H7 (cell line): ENCODE measurements at regions not wholly inside any gene's neighbourhood (a gene's known extent, or its start where the extent isn't known, plus 50 kb on each side); places are given as distances from the start of the nearest gene placed in this dataset.
"Not testable (repeated sequence)": the region's sequence is repeated elsewhere in the genome, so short reads cannot be mapped to it uniquely, and the experiment has no call there.

Source experiments
- DNase-seq: peaks from one replicate; pipeline ENCODE4 v3.0.0; 2012
- H3K27me3 ChIP-seq: 2 replicates; pipeline ENCODE4 v1.6.0; 2011; ENCODE audit warnings: mild to moderate bottlenecking, low read length; ENCODE audit not compliant: control insufficient read depth, insufficient read depth
- H3K36me3 ChIP-seq: replicated peaks from 2 replicates; pipeline ENCODE4 v1.5.1; 2011; ENCODE audit warnings: low read length; ENCODE audit not compliant: control insufficient read depth, insufficient read depth
- H3K4me3 ChIP-seq: 2 replicates; pipeline ENCODE4 v1.5.1; 2011; ENCODE audit warnings: low read depth, mild to moderate bottlenecking, control low read depth, low read length, moderate library complexity; ENCODE audit not compliant: insufficient read depth

DNA sequence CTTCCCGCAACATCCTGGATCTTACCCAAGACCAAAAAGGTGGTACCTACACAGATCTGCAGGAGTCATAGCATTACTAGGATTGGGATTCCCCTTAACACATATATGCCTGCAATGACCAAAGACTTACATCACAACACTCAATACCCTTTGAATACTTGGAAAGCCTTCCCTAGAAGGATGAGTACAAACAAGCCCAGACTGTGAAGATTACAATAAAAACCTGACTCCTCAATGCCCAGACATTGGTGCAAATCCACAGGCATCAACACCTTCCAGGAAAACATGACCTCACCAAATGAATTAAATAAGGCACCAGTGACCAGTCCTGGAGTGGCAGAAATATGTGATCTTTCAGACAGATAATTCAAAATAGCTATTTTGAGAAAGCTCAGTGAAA is 326.8 kb downstream of the TBL1XR1 start:
- no peaks in the 10 kb centered on the region for H3K27me3 ChIP-seq

GRCh38 chr3:176867681-176868663 is 329.3 kb downstream of the TBL1XR1 start:
- H3K36me3 ChIP-seq: no peaks in the 10 kb centered on the region; the same call in 1 of the 2 replicates
- no peak overlapping the region for H3K4me3 ChIP-seq
- DNase-seq: no peak
- H3K27me3 ChIP-seq: no peaks in the 10 kb centered on the region

More for the DNA sequence above, 326.8 kb downstream of the TBL1XR1 start:
- Histone ChIP-seq H3K36me3 (no peaks in the 10 kb centered on the region; the same call in 1 of the 2 replicates), H3K4me3 (no peak overlapping the region)
- no peak for DNase-seq

GRCh38 chr3:176861137-176861536 is 336.1 kb downstream of the TBL1XR1 start:
- no peaks in the 10 kb centered on the region for H3K36me3 ChIP-seq
- no peak overlapping the region for H3K4me3 ChIP-seq
- H3K27me3 ChIP-seq: no peaks in the 10 kb centered on the region
- no peak for DNase-seq

- Histone ChIP-seq H3K36me3 (no peaks in the 10 kb centered on the region), H3K27me3 (no peaks in the 10 kb centered on the region), H3K4me3 (no peak overlapping the region)
- DNase-seq: no peak
Measured at GRCh38 chr3:176856721-176857120, 340.6 kb downstream of the TBL1XR1 start.

DNA sequence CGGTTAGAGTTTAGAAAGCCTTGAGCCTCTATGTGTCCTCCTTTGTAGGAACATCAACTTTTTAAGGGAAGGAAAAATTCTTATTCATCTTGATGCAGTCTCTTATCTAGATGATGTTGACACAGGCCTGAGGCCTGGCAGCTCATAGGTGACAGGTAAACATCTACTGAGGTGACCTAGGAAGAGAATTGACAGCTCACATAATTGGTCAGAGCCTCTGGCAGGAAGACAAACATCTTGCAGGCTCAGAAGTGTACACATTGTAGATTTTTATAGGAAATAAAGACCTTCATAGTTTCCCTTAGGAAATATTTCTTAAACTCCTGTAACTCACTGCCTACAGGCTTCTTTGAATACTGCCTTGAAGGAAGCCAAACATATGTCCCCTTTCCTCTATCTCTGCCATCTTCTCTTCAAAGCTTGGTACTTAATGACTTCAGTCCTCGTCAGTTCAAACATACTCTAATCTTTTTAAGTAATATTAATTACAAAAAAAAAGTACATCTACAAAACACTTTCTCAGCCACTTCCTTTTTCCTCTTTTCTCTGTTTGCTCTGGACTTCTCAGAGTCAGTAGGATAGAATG is 341.3 kb downstream of the TBL1XR1 start:
- no peak overlapping the region for H3K4me3 ChIP-seq
- no peaks in the 10 kb centered on the region for H3K27me3 ChIP-seq
- H3K36me3 ChIP-seq: no peaks in the 10 kb centered on the region
- DNase-seq: no peak

- H3K27me3 ChIP-seq: no peaks in the 10 kb centered on the region
- no peak overlapping the region for H3K4me3 ChIP-seq
- DNase-seq: no peak
- H3K36me3 ChIP-seq: no peaks in the 10 kb centered on the region
Measured at GRCh38 chr3:176855213-176855612, 342.1 kb downstream of the TBL1XR1 start.

GRCh38 chr3:176850498-176850897 is 346.8 kb downstream of the TBL1XR1 start:
- no peak overlapping the region for H3K4me3 ChIP-seq
- H3K36me3 ChIP-seq: no peaks in the 10 kb centered on the region
- DNase-seq: no peak
- no peaks in the 10 kb centered on the region for H3K27me3 ChIP-seq

GRCh38 chr3:176848431-176849214 is 348.7 kb downstream of the TBL1XR1 start:
- Histone ChIP-seq H3K27me3 (no peaks in the 10 kb centered on the region), H3K36me3 (no peaks in the 10 kb centered on the region), H3K4me3 (no peak overlapping the region)
- no peak for DNase-seq

- Histone ChIP-seq H3K4me3 (no peak overlapping the region), H3K36me3 (no peaks in the 10 kb centered on the region), H3K27me3 (no peaks in the 10 kb centered on the region)
- DNase-seq: no peak
Measured at GRCh38 chr3:176842914-176843313, 354.4 kb downstream of the TBL1XR1 start.

DNA sequence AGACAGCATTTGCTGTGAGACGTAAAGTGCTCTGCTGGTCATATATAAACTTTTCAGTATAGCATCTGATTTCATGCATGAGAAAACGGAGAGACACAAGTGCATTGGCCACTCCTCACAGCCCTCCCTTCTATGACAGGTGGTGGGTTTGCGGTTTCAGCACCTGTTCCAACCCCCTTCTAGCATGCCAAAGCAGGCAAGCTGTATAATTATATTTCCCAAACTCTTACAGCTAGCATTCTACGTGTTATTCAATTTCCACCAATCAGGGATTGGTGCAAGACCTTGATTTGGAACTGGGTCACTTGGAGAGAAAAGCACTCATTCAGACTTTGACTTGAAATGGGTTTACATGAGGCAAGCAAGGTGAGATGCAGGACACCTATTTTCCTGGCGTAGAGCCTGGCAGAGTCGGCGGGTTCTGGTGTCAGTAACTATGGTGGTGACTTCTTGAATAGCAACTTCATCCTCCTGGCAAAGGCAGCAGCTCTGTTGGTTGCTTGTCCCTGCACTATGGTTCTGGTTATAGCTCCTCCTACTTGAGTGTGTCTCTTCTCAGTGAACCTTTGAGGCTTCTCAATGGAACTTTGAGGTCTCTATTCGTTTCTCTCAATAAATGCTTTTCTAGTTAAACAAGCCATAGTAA is 356.5 kb downstream of the TBL1XR1 start:
- DNase-seq: no peak
- Histone ChIP-seq H3K4me3 (no peak overlapping the region), H3K27me3 (no peaks in the 10 kb centered on the region), H3K36me3 (no peaks in the 10 kb centered on the region)

- no peak overlapping the region for H3K4me3 ChIP-seq
- no peak for DNase-seq
- no peaks in the 10 kb centered on the region for H3K36me3 ChIP-seq
- no peaks in the 10 kb centered on the region for H3K27me3 ChIP-seq
Measured at GRCh38 chr3:176839901-176840300, 357.4 kb downstream of the TBL1XR1 start.

GRCh38 chr3:176839466-176839865 is 357.8 kb downstream of the TBL1XR1 start:
- no peaks in the 10 kb centered on the region for H3K36me3 ChIP-seq
- H3K4me3 ChIP-seq: no peak overlapping the region
- no peaks in the 10 kb centered on the region for H3K27me3 ChIP-seq
- no peak for DNase-seq

DNA sequence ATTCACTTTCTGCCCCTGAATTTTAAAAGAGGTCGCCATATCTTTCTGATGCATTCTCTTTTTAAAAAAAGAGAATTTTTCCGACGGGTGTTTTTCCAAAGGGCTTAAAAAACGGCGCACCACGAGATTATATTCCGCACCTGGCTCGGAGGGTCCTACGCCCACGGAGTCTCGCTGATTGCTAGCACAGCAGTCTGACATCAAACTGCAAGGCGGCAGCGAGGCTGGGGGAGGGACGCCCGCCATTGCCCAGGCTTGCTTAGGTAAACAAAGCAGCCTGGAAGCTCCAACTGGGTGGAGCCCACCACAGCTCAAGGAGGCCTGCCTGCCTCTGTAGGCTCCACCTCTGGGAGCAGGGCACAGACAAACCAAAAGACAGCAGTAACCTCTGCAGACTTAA is 370.0 kb downstream of the TBL1XR1 start:
- H3K27me3 ChIP-seq, DNase-seq, H3K4me3 ChIP-seq, H3K36me3 ChIP-seq: not testable (repeated sequence)

- Histone ChIP-seq H3K27me3 (no peaks in the 10 kb centered on the region), H3K36me3 (no peaks in the 10 kb centered on the region), H3K4me3 (no peak overlapping the region)
- DNase-seq: no peak
Measured at GRCh38 chr3:176824811-176825210, 372.5 kb downstream of the TBL1XR1 start.
